Activated CD4-positive, CD25-positive, alpha-beta regulatory T cell treated with anti-CD3 and anti-CD28 coated beads, Interleukin-2, amount 50 U/mL, for 16 hours (primary cell): ENCODE measurements at regions not wholly inside any gene's neighbourhood (a gene's known extent, or its start where the extent isn't known, plus 50 kb on each side); places are given as distances from the start of the nearest gene placed in this dataset.
A peak's percentile ranks its signal among the peaks of the same experiment; 100 is the strongest.

Experiments
- DNase-seq: peaks from one replicate; pipeline ENCODE4 v3.0.0-alpha.2; 2020; ENCODE audit warnings: low read depth, low spot score

DNA sequence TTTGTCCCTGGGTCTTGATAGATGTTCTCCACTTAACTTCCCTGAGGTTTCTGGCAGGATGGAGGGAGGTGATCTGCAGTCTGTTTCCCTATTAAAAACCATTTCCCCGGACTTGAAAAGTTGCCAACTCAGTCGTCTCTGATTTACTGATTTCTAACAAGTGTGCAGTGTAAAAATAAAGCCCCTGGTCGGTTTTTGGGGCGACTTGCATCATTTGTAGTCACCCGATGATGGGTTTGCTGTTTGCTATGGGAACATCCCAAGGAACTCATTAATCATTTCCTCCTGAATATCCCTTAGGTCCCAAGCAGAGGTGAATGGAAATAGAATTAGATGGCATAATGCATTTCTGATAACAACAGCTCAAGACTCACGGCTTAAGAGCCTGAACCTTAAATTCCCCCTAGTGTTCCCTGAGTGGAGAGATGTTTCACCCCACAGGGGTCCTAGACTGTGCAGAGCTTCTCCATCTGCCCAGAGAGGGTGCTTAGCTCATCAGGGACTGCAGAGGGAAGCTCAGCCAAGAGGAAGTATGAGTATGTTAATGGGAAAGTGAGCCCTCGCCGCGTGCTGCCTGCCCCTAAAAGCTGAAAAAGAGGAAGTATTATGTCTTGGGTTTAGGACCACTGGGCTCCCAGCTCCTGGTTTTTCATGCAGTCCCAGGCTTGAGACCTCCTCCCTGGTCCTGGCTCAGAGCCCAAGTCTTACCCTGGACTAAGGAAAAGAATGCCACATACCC, 115.1 kb upstream of the DAP start:
- DNase-seq = no peak

DNA sequence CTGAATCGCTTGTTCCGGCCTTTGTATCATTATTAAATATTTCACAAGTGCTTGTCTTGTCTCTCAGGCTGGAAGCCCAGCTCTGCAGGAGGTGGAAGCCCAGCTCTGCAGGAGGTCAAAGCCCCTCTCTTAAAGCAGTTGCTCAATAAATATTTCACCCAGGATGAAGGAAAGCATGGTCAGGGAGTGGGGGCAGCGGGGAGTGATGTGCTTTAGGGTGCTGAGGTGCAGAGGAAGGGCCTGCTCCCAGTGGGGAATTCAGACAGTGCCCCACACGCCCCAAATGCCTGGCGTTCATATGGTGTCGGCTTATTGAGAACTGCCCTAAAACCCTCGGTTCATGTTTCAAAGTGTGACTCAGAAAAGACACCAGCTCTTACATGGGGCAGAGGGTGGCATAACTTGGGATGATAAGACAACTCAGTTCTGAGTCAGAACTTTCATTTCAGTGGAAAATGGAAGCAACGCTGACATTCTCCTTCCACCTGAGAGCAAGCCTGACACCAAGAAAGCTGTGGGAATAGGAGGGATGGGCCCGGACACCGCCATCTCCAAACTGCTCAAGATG, 114.3 kb upstream of the DAP start:
- DNase-seq = no peak

DNA sequence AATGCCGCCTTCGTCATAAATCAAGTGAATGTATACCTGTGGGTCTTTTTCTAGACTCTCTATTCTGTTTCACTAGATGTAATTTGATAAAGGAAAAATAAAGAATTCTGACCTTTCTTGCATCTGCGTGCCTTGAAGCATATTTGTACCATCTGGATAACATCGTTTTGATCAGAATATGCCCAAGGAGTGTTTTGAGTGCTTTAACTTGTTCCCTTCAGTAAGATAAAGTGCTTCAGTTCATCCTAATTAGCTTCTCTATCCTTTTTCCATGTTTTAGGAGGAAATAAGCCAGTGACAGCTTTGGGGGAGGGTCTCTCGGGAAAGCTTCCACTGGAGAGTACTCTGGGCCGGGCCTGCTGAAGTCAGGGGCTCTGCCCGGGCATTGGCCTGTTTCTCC, 113.5 kb upstream of the DAP start:
- DNase-seq = no peak

DNA sequence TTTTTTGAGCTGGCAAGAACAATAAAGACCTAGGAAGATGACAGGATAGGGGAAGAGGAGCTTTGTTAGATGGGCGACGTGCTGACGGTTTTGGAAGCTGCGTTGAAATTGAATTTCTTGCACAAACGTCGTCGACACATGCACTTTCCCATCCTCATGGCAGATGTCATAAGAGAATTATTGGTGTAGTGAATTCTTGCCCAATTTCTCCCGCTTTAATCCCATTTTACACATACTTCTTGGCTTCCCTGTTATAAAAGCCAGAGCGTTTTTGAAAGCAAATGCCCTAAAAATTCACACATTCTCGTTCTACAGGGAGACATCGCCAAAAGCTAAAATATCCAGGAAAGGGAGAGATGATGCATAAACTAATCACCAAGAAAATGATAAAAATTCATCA, 109.8 kb upstream of the DAP start:
- no peak for DNase-seq

DNA sequence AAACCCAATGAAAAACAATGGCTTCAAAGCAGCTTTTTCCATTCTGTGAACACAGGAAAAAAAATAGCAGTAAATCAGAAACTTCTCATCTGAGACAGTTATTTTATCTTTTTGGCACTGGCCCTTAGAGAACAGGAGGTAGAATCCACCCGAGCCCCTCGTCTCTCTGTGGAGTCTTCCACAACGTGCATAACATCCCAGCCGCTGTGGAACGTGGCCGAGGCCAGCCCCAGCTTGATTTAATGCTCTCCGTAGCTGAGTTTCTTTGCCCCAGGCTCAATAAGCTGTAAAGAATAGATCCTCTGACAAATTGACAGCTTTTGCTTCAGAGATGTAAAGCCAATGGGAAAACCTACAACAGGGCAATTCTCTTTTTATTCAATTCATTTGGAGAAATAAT, 107.9 kb upstream of the DAP start:
- no peak for DNase-seq

DNA sequence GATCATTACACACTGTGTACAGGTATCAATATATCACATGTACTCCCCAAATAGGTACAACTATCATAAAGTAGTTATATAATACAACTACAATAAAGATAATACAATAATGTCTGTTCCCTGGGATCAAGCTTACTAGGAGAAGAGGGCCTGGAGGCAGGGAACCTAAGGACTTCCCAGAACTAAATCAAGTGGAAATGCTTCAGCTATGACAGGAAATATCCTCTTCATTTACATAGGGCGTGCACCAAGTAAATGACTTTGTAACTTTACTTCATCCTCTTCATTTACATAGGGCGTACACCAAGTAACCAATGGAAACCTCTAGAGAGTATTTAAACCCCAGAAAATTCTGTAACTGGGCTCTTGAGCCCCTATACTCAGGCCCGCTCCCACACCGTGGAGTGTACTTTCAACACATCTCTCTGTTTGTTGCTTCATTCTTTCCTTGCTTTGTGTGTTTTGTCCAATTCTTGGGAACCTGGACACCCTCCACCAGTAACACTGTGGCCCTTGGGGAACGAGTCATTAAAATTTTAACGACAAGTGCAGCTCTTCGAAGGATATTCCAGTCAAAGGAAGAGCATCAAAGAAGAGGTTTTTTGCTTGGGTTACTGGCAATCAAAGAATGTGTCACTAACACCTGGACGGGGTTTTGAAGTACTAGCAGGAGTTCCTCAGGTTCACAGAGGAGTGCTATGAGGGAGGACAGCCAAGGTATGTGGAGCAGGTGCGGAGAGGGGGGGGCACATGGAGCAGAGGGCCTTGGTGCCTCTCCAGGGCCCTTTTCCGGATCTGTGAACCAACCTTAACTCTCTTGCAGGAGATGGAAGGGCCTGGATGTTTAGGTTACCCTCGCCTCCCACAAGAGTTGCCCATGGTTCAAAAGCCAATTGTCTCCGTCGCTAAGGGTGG, 106.6 kb upstream of the DAP start:
- no peak for DNase-seq

DNA sequence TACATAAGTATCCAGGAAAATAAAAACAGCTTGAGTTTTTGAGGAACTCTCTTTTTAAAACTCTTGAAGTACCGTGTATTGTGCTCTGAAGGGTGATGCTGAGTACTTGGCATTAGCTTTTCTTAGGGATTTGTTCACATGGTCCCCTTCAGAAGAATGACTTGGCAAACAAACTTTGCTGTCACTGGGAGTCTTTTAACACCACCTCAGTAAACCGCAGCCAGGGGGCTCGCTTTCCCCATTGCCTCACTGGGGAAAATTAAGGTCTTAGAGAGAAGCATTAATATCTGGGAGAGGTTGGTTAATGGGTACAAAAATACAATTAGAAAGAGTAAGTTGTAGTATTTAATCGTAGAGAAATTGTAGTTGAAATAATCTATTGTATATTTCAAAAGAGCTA, 105.9 kb upstream of the DAP start:
- no peak for DNase-seq

DNA sequence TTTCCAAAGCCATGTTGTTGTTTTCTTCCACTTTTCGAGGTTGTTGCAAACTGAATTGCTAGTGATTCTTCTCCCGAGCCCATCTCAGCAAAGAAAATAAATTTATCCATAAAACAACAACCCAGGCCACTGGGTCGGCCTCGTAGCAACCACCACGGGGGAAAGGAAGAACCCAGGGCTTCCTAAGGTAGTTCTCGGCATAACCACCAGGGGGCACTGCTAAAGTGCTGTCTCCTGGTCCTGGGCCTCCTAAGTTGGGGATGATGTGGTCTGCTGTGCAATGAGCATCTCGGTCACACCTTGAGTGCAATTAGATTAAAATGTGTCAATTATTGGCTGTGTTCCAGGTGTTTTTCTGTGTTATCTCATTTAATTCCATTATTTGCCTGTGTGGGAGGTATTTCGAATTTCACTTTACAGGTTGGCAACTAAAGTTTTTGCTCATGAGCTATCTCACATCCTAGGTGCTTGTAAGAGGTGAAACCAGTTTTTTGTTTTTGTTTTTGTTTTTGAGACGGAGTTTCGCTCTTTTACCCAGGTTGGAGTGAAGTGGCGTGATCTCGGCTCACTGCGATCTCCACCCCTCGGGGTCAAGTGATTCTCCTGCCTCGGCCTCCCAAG, 102.8 kb upstream of the DAP start:
- DNase-seq = peak; percentile 26

DNA sequence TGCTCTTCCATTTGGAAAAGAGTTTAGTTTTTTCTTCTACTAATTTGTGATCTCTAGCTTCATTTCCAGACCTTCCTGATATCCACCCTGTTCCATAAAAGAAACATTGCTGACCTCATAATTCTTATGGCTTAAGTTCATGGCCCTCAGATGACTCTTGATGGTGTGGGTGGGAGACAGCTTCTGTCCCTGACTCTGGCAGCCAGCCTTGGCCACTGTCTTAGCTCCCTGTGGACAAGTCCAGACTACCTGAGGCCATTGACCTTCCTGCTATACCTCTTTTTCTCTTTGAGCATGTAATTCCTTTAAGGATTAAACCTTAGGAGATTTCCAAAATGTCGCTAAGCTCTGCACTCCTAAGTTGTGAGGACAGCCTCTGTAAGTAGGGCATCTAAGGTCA, 101.1 kb upstream of the DAP start:
- DNase-seq = no peak

DNA sequence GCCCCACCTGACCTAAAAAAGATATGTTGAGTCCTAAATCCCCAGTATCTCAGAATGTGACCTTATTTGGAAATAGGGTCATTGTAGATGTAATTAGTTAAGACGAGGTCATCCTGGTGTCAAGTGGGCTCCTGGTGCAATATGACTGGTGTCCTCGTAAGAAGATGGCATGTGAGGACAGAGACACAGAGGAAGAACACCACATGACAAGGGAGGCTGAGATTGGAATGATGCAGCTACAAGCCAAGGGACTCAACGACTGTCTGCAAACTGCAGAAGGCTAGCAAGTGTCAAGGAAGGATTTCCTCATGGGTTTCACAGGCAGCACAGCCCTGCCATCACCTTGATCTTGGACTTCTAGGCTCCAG, 100.4 kb upstream of the DAP start:
- no peak for DNase-seq

DNA sequence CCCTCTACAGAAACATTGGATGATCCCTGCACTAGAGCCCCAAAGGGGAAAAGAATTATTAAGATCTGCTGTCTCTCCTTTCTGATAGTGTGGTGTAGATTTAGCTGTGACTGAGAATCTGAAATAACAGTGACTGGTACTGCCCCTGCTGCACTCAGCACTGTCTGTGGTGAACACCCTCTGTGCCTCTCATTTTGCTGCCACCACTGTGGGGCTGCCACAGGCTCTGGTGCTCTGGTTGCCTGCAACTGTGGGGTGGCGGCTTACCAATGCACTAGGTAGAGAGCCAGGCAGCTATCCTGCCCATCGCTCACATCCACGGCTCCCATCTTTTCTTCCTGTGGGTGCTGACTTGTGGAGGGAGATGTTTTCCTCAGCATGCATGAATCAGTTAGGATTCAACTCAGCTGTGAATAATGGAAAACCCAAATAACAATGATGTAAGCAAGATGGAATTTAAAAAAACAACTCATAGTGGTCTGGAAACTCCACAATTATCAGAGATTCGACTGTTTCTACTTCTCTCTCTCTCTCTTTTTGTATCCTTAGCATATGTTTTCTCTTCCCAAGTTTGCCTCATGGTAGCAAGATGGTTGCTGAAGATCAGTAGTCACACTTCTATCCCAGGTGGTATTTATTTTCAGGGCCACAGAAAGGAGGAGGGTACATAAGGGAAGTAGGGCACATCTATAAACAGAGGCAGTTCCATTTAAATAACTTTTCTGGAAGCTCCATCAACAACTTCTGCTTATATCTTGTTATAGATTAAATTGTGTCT, 99.8 kb upstream of the DAP start:
- no peak for DNase-seq

DNA sequence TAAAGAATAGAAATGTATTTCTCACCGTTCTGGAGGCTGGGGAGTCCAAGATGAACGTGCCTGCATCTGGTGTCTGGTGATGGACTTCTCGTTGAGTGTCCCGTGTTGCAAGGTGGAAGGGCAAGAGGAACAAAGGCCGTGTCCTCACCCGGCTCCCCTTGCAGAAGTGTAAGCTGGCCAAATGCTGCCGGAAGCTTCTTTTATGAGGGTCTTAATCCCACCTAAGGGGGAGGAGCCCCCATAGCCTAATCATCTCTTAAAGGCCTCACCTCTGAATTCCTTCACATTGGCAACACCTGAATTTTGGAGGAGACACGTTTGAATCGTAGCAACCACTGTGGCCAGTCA, 99.1 kb upstream of the DAP start:
- no peak for DNase-seq

DNA sequence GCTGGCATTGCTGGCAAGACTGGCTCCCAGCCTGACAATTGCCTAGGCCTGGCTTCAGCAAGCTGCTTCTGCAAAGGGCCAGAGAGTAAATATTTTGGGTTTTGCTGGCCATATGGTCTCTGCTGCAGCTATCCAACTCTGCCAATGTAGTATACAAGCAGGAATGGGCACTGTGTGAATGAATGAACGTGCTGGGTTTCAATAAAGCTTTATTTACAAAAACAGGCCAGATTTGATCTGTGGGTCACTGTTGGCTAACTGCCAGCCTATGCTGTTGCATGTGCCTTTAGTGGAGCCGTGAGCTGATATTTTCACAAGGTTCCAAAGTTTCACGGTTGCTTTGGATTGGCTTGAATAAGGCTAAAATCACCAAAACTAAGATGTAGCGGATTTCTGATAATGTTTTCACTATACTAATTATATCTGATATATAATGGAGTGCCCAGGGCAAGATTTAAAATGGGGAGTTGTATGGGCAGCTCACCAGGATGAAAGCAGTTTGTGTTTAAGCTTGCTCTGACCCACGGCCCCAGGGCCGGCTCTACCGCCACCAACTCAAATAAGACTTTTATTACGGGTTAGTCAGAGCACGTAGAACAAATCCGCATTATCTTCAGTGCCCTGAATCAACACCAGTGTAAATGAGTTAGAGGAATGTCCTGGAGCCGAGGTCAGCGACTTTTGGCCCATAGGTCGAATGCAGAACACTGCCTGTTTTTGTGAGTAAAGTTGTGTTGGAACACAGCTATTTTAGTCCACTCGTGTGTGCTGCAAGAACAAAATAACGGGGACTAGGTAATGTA, 98.6 kb upstream of the DAP start:
- DNase-seq = no peak

DNA sequence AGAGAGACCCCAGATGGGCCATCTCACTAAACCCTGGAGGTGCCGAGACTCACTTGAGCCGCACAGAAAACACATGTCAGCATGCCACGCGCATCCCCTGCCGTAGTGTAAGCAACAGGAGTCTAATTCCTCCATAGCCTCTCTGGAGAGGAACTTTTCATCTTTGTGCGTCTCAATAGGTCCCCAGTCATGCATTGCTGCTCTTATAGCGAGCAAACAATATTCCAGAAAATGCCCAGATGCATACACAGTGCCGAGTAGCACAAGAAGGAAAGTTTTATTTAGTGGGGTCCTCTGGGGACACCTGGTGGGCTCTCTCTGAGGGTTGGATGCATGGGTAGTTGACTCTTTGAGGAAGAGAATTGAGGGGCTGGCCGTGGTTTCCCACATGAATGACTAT, 97.9 kb upstream of the DAP start:
- DNase-seq = no peak

DNA sequence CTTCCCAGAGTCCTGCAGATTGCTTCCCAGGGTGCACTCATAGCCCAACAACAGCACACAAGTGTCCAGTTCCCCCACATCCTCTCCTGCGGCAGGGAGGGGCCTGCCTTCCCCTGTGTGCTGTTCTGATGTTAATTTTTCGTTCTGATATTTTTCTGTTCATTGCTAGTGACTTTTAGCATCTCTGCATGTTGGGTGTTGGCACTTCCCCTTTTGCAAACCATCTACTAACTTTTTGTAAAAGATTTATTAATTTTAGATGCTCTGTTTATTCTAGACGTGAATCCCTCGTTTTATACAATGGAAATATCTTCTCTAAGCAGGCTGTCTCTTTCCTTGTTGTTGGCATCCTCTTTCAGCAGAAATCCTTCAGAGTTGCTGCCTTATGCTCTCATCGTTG, 97.3 kb upstream of the DAP start:
- no peak for DNase-seq

DNA sequence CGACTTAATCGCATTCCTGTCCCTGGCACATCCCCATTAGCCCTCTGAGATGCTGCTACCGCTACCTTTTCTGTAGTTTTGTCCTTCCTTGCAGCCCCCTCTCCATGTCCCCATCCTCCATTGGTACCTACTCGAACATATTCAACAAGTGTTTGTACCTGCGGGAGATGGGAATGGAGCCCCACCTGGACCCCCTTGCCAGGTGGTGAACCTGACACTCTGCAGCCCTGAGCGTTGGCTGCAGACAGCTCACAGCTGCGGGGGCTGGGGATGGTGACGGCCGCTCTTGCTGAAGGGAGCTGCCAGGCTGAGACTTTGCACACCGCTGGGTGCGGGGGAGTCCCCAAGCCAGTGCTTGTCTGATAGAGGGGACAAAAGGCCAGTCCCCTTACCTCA, 96.3 kb upstream of the DAP start:
- DNase-seq = no peak

DNA sequence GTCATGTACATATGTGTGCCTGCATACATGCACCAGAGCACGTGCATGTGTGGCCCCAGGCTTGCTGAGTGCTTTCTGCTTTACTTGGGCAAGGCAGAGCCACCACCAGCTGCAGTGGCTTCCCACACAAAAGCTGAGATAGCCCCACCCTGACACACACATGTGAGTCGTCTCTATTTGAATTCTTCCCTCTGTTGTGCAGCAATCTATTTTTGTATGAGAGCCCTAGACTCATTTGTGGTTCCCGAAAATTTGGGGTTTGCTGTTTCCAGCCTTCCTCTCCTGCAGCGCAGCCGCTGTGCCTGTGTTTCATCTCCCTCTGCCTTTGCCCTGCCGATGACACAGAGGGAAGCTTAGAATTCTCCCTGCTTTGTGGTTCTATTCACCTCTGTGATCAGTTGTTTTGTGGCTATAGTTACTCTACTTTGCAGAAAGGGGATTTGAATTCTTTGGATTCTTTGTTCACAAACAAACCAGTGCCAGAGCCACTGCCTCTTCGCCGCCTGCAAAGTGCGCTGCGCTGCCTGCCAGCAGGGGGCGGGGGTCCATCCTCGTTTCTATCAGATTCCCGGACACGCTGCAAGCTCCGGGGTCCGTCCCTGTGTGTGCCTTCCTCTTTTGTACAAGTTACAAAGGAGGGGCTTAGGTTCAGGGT, 95.8 kb upstream of the DAP start:
- no peak for DNase-seq

DNA sequence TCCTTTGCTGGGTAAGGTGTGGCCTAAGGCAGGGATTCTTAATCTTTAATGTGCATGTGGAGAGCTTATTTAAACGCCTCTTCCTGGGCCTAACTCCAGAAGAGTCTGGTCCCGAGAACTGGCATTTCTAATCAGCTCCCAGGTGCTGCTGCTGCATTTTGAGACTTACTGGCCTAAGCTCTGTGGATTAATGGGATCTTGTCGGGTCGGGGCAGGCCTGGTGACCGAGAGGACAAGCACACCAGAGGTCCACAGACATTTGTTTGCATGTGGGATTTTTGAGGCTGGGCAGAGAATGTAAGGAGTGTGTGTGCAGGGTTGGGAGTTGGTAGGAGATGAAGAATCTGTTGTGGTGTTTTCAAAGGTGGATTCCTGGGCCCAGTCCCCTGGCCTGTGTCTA, 95.0 kb upstream of the DAP start:
- DNase-seq = no peak

DNA sequence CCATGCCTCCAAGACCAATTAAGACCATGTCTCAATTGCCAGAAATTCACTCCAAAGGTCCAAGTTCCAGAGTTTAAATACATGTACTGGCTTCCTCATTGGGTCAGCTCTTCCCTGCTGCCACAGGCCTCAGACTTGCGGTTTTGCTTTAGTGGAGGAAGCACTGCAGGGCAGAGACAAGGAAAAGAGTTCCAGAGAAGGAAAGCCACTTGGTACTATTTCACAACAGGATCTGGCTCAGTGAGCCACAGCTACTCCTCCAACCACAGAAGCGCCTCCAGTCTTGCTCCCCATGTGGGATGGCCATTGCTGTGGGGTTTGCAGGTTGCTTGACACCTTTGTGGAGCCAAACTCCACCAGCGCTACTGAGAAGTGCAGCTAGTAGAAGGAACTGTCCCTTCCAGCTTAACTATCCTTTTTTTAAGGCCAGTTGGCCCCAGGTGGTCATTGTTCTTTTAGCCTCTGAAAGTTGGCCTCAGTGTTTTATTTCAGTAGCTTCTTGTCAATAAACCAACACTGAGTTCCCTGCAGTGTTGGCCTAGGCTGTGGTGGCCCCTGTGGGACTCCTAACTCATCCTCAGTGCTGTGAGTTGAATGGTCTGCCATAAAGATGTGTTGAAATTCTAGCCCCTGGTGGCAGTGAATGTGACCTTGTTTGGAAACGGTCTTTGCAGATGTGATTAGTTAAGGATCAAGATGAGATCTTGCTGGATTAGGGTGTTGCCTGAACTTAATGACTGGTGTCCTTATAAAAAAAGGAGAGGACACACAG, 93.7 kb upstream of the DAP start:
- DNase-seq = no peak

DNA sequence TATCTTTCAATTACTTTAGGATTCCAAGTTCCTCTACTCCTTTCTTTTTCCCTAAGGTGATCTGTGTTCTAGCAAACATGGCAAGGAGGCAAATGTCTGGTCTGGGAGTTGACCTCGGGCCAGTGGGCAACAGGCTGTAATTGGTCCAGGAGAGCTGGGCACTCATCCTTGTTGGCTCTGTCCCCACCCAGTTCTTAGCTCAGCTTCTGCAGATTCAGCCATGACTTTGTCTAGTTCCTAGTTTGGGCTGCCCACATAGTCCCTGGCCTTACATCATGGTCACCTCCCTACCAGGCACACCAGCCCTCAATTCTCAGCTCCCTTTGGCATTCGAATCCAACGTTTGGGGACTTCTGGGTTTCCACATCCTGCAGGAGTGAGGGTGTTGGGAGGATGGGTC, 92.1 kb upstream of the DAP start:
- DNase-seq = no peak
